Mesendoderm (in vitro differentiated cells): ENCODE measurements at regions not wholly inside any gene's neighbourhood (a gene's known extent, or its start where the extent isn't known, plus 50 kb on each side); places are given as distances from the start of the nearest gene placed in this dataset.
"Not testable (repeated sequence)": the region's sequence is repeated elsewhere in the genome, so short reads cannot be mapped to it uniquely, and the experiment has no call there.

Experiments used
- DNase-seq: peaks from one replicate; pipeline ENCODE4 v3.0.0; 2013
- H2AK5ac ChIP-seq: 2 replicates; pipeline ENCODE4 v1.6.1; 2013; ENCODE audit warnings: low read length, inconsistent platforms
- H2BK120ac ChIP-seq: 2 replicates; pipeline ENCODE4 v1.6.1; 2013; ENCODE audit warnings: low read depth, mild to moderate bottlenecking, low read length, moderate library complexity, mixed read lengths
- H2BK15ac ChIP-seq: replicated peaks from 2 replicates; pipeline ENCODE4 v1.6.1; 2013; ENCODE audit warnings: low read depth, mild to moderate bottlenecking, moderate library complexity
- H2BK5ac ChIP-seq: 2 replicates; pipeline ENCODE4 v1.6.1; 2013; ENCODE audit warnings: low read length, inconsistent platforms
- H3K18ac ChIP-seq: 2 replicates; pipeline ENCODE4 v1.6.1; 2013; ENCODE audit warnings: mild to moderate bottlenecking, low read length, mixed read lengths
- H3K23ac ChIP-seq: one replicate; pipeline ENCODE4 v1.6.1; 2013; ENCODE audit warnings: low read length
- H3K27ac ChIP-seq: 2 replicates; pipeline ENCODE4 v1.5.1; 2013; ENCODE audit warnings: low read depth, mild to moderate bottlenecking, inconsistent platforms, low read length, moderate library complexity
- H3K27me3 ChIP-seq: 2 replicates; pipeline ENCODE4 v1.6.1; 2013; ENCODE audit warnings: low read length, control low read depth, mild to moderate bottlenecking, inconsistent platforms; ENCODE audit not compliant: insufficient read depth, poor library complexity
- H3K36me3 ChIP-seq: 2 replicates; pipeline ENCODE4 v1.6.1; 2013; ENCODE audit warnings: low read length, inconsistent platforms; ENCODE audit not compliant: control insufficient read depth, insufficient read depth
- H3K4ac ChIP-seq: one replicate; pipeline ENCODE4 v1.6.1; 2013; ENCODE audit warnings: low read depth, mild to moderate bottlenecking, low read length, moderate library complexity
- H3K4me1 ChIP-seq: 2 replicates; pipeline ENCODE4 v1.6.1; 2013; ENCODE audit warnings: low read depth, low read length, inconsistent platforms; ENCODE audit not compliant: control insufficient read depth
- H3K4me2 ChIP-seq: 2 replicates; pipeline ENCODE4 v1.6.1; 2013; ENCODE audit warnings: low read length
- H3K4me3 ChIP-seq: 2 replicates; pipeline ENCODE4 v1.5.1; 2013; ENCODE audit warnings: mild to moderate bottlenecking, low read length
- H3K56ac ChIP-seq: one replicate; pipeline ENCODE4 v1.6.1; 2013; ENCODE audit warnings: low read length
- H3K79me1 ChIP-seq: 2 replicates; pipeline ENCODE4 v1.6.1; 2013; ENCODE audit warnings: low read length, inconsistent platforms
- H3K79me2 ChIP-seq: 2 replicates; pipeline ENCODE4 v1.6.1; 2013; ENCODE audit warnings: mild to moderate bottlenecking, low read length; ENCODE audit not compliant: control insufficient read depth, insufficient read depth
- H3K9ac ChIP-seq: 2 replicates; pipeline ENCODE4 v1.6.1; 2013; ENCODE audit warnings: low read length, inconsistent platforms
- H4K5ac ChIP-seq: one replicate; pipeline ENCODE4 v1.6.1; 2013; ENCODE audit warnings: low read length
- H4K8ac ChIP-seq: one replicate; pipeline ENCODE4 v1.6.1; 2013; ENCODE audit warnings: low read depth, mild to moderate bottlenecking, control low read depth, low read length, moderate library complexity
- WGBS: extraction: QIAGEN DNeasy Blood & Tissue Kit; methylation state at CpG from one replicate; pipeline ENCODE4 v1.1.7; 2013; ENCODE audit warnings: low lambda C conversion rate, missing lambda C conversion rate; ENCODE audit not compliant: insufficient coverage; ENCODE audit errors: extremely low coverage; 5-methylcytosine and 5-hydroxymethylcytosine counted together

DNA sequence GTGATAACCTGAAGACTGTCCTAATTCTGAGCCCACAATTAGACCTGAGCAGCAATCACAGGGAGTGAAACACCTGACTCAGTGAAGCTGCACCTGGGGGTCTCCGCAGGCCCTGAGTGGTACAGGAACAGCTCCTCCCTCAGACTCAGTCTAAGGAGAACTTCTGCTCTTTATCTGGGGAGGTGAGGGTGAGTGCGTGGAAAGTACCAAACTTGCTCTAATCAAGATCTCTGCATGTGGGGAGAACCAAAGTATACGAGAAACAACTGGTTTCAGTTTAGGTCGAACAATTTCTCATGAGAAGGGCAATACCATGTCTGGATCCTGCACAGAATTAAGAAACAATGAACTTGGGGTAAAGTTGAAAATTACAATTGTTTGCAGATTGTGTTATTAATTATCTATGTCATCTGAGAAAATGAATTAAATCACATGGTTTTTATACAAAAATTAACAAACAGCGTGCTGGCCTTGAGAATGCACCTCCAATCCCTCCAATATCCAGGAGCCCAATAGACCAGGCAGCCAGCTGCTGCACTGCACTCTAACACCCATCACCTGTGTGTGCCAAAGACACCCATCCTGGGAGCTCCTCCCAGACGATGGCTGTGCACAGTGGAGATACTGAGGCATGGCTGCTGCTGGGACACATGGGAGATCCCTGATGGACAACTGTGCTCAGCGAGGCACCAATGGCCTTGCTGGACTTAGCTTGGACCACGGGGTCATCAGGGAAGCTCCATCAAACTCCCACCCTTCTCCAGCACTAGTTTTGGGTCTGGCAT is 828.8 kb downstream of the TMEM121 start:
- not testable (repeated sequence) for H3K56ac ChIP-seq, H4K5ac ChIP-seq, H3K4me1 ChIP-seq, H3K23ac ChIP-seq, H2BK5ac ChIP-seq, H3K4ac ChIP-seq, H3K9ac ChIP-seq, H3K18ac ChIP-seq, H2BK120ac ChIP-seq, H3K79me2 ChIP-seq, H2AK5ac ChIP-seq, H3K79me1 ChIP-seq, DNase-seq, H3K27me3 ChIP-seq, H3K4me2 ChIP-seq, H3K27ac ChIP-seq, H2BK15ac ChIP-seq, H4K8ac ChIP-seq, H3K36me3 ChIP-seq, H3K4me3 ChIP-seq
- no CpG with 5 or more reads among the region's 8 CpGs for WGBS

GRCh38 chr14:106355881-106356642 is 829.7 kb downstream of the TMEM121 start:
- no CpG with 5 or more reads among the region's 6 CpGs for WGBS
- not testable (repeated sequence) for H4K5ac ChIP-seq, H3K23ac ChIP-seq, H3K4me2 ChIP-seq, H3K27me3 ChIP-seq, H4K8ac ChIP-seq, H2AK5ac ChIP-seq, H3K4me3 ChIP-seq, H3K18ac ChIP-seq, H3K9ac ChIP-seq, H2BK15ac ChIP-seq, H2BK5ac ChIP-seq, H3K56ac ChIP-seq, DNase-seq, H3K79me2 ChIP-seq, H3K27ac ChIP-seq, H3K36me3 ChIP-seq, H3K4me1 ChIP-seq, H3K79me1 ChIP-seq, H2BK120ac ChIP-seq, H3K4ac ChIP-seq

- H3K36me3 ChIP-seq, H3K56ac ChIP-seq, H2BK5ac ChIP-seq, H3K23ac ChIP-seq, H2BK120ac ChIP-seq, H3K18ac ChIP-seq, H3K4me3 ChIP-seq, H3K4me2 ChIP-seq, H3K79me2 ChIP-seq, H3K9ac ChIP-seq, H2AK5ac ChIP-seq, H3K4me1 ChIP-seq, H3K4ac ChIP-seq, H3K79me1 ChIP-seq, DNase-seq, H4K5ac ChIP-seq, H4K8ac ChIP-seq, H3K27ac ChIP-seq, H3K27me3 ChIP-seq, H2BK15ac ChIP-seq: not testable (repeated sequence)
- no CpG with 5 or more reads among the region's 2 CpGs for WGBS
Measured at GRCh38 chr14:106356643-106356930, 830.2 kb downstream of the TMEM121 start.

- not testable (repeated sequence) for H2BK120ac ChIP-seq, H3K23ac ChIP-seq, DNase-seq, H3K4ac ChIP-seq, H3K9ac ChIP-seq, H3K36me3 ChIP-seq, H4K5ac ChIP-seq, H2BK5ac ChIP-seq, H3K79me1 ChIP-seq, H3K27me3 ChIP-seq, H2BK15ac ChIP-seq, H3K4me2 ChIP-seq, H3K4me3 ChIP-seq, H2AK5ac ChIP-seq, H3K18ac ChIP-seq, H3K79me2 ChIP-seq, H3K4me1 ChIP-seq, H3K27ac ChIP-seq, H4K8ac ChIP-seq, H3K56ac ChIP-seq
- no CpG with 5 or more reads among the region's 17 CpGs for WGBS
Measured at GRCh38 chr14:106359157-106359887, 832.9 kb downstream of the TMEM121 start.

- H3K79me2 ChIP-seq, DNase-seq, H3K79me1 ChIP-seq, H2BK120ac ChIP-seq, H3K4me2 ChIP-seq, H3K23ac ChIP-seq, H3K9ac ChIP-seq, H3K27me3 ChIP-seq, H3K56ac ChIP-seq, H3K36me3 ChIP-seq, H3K4ac ChIP-seq, H3K18ac ChIP-seq, H2AK5ac ChIP-seq, H4K5ac ChIP-seq, H3K4me1 ChIP-seq, H4K8ac ChIP-seq, H2BK15ac ChIP-seq, H3K4me3 ChIP-seq, H2BK5ac ChIP-seq, H3K27ac ChIP-seq: not testable (repeated sequence)
- WGBS, result no CpG with 5 or more reads among the region's 4 CpGs
Measured at GRCh38 chr14:106365371-106365770, 839.0 kb downstream of the TMEM121 start.
